Gastroesophageal sphincter (tissue), 3 donors: ENCODE measurements at regions not wholly inside any gene's neighbourhood (a gene's known extent, or its start where the extent isn't known, plus 50 kb on each side); places are given as distances from the start of the nearest gene placed in this dataset.

Source experiments
- CTCF ChIP-seq, 4 experiments: fragments of 200-600 bp in 2 of 4; fragments of 450-650 bp in 2 of 4; sonication (generic) in 1 of 4; IDR thresholded peaks; one replicate each; pipeline ENCODE4 v1.5.1; 2017 to 2019; ENCODE audit warnings: antibody characterized with exemption in 4 of 4, mild to moderate bottlenecking in 2 of 4, moderate library complexity in 2 of 4
- EP300 ChIP-seq: sonication (generic); formaldehyde crosslinking; IDR thresholded peaks from one replicate; pipeline ENCODE4 v1.6.1; 2017; ENCODE audit warnings: antibody characterized with exemption, mild to moderate bottlenecking

GRCh38 chr12:59185295-59185694 lies 265.0 kb upstream of the LRIG3 start:
- no peak for TF ChIP-seq EP300
- TF ChIP-seq CTCF (IDR thresholded peaks at IDR 0.05), result no peak
